ENCODE measurements at regions not wholly inside any gene's neighbourhood (a gene's known extent, or its start where the extent isn't known, plus 50 kb on each side); places are given as distances from the start of the nearest gene placed in this dataset.

- no peak for TF ChIP-seq CTCF (conservative IDR thresholded peaks at IDR 0.05 in 1 of 2, IDR thresholded peaks at IDR 0.05 in 1 of 2; ENCODE audit: low read depth in 1 of 2, low read length in 2 of 2)
- no peak for TF ChIP-seq EZH2 (IDR thresholded peaks at IDR 0.05; ENCODE audit: low read length, missing control alignments)
- Histone ChIP-seq H3K27me3 (ENCODE audit: control insufficient read depth, insufficient read depth, low read length) (no peaks in the 10 kb centered on the region), H3K9ac (ENCODE audit: insufficient read depth, low read length) (no peak overlapping the region), H2AFZ (ENCODE audit: low read length) (no peak overlapping the region), H3K36me3 (ENCODE audit: control insufficient read depth, insufficient read depth, low read length) (no peaks in the 10 kb centered on the region), H4K20me1 (ENCODE audit: control insufficient read depth, extremely low read depth, insufficient read depth, low read length) (no peaks in the 10 kb centered on the region), H3K27ac (ENCODE audit: insufficient read depth, low read length) (no peak overlapping the region), H3K4me3 (replicated peaks in 1 of 4; ENCODE audit: control extremely low read depth in 1 of 4, insufficient read depth in 1 of 4, low read depth in 3 of 4, low read length in 4 of 4) (no peak overlapping the region), H3K4me2 (ENCODE audit: extremely low read depth, insufficient read depth, low read length) (no peak overlapping the region), H3K4me1 (ENCODE audit: control insufficient read depth, extremely low read depth, insufficient read depth, low read length) (no peaks in the 10 kb centered on the region), H3K9me3 (ENCODE audit: control insufficient read depth, insufficient read depth, low read depth, low read length) (no peaks in the 10 kb centered on the region), H3K79me2 (ENCODE audit: control insufficient read depth, insufficient read depth, low read length) (no peaks in the 10 kb centered on the region)
- no peak for DNase-seq (ENCODE audit: low read depth in 2 of 2)
Observed at GRCh38 chr21:14300074-14300473, 82.9 kb downstream of the HSPA13 start.

GRCh38 chr21:14290576-14290975 lies 74.6 kb downstream of the RBM11 start:
- H3K4me2 ChIP-seq (ENCODE audit: extremely low read depth, insufficient read depth, low read length), result no peak overlapping the region
- H3K36me3 ChIP-seq (ENCODE audit: control insufficient read depth, insufficient read depth, low read length), result no peaks in the 10 kb centered on the region

GRCh38 chr21:14288922-14289321 lies 73.0 kb downstream of the RBM11 start:
- Histone ChIP-seq H3K27me3 (ENCODE audit: control insufficient read depth, insufficient read depth, low read length) (no peaks in the 10 kb centered on the region), H2AFZ (ENCODE audit: low read length) (no peak overlapping the region), H3K4me1 (ENCODE audit: control insufficient read depth, extremely low read depth, insufficient read depth, low read length) (no peaks in the 10 kb centered on the region), H3K9ac (ENCODE audit: insufficient read depth, low read length) (no peak overlapping the region), H3K4me2 (ENCODE audit: extremely low read depth, insufficient read depth, low read length) (no peak overlapping the region), H3K9me3 (ENCODE audit: control insufficient read depth, insufficient read depth, low read depth, low read length) (no peaks in the 10 kb centered on the region), H3K79me2 (ENCODE audit: control insufficient read depth, insufficient read depth, low read length) (no peaks in the 10 kb centered on the region), H3K27ac (ENCODE audit: insufficient read depth, low read length) (no peak overlapping the region), H3K4me3 (replicated peaks in 1 of 4; ENCODE audit: control extremely low read depth in 1 of 4, insufficient read depth in 1 of 4, low read depth in 3 of 4, low read length in 4 of 4) (no peak overlapping the region), H4K20me1 (ENCODE audit: control insufficient read depth, extremely low read depth, insufficient read depth, low read length) (no peaks in the 10 kb centered on the region), H3K36me3 (ENCODE audit: control insufficient read depth, insufficient read depth, low read length) (no peaks in the 10 kb centered on the region)
- TF ChIP-seq CTCF (conservative IDR thresholded peaks at IDR 0.05 in 1 of 2, IDR thresholded peaks at IDR 0.05 in 1 of 2; ENCODE audit: low read depth in 1 of 2, low read length in 2 of 2), result no peak
- no peak for DNase-seq (ENCODE audit: low read depth in 2 of 2)

More at GRCh38 chr21:14290576-14290975, 74.6 kb downstream of the RBM11 start:
- H3K9me3 ChIP-seq (ENCODE audit: control insufficient read depth, insufficient read depth, low read depth, low read length), result no peaks in the 10 kb centered on the region
- H2AFZ ChIP-seq (ENCODE audit: low read length), result no peak overlapping the region
- DNase-seq (ENCODE audit: low read depth in 2 of 2), result no peak
- no peaks in the 10 kb centered on the region for H4K20me1 ChIP-seq (ENCODE audit: control insufficient read depth, extremely low read depth, insufficient read depth, low read length)
- no peak overlapping the region for H3K9ac ChIP-seq (ENCODE audit: insufficient read depth, low read length)
- H3K27ac ChIP-seq (ENCODE audit: insufficient read depth, low read length), result no peak overlapping the region
- no peak for TF ChIP-seq CTCF (conservative IDR thresholded peaks at IDR 0.05 in 1 of 2, IDR thresholded peaks at IDR 0.05 in 1 of 2; ENCODE audit: low read depth in 1 of 2, low read length in 2 of 2)
- no peak for TF ChIP-seq EZH2 (IDR thresholded peaks at IDR 0.05; ENCODE audit: low read length, missing control alignments)
- H3K4me3 ChIP-seq (replicated peaks in 1 of 4; ENCODE audit: control extremely low read depth in 1 of 4, insufficient read depth in 1 of 4, low read depth in 3 of 4, low read length in 4 of 4), result no peak overlapping the region
- H3K27me3 ChIP-seq (ENCODE audit: control insufficient read depth, insufficient read depth, low read length), result no peaks in the 10 kb centered on the region
- H3K79me2 ChIP-seq (ENCODE audit: control insufficient read depth, insufficient read depth, low read length), result no peaks in the 10 kb centered on the region
- H3K4me1 ChIP-seq (ENCODE audit: control insufficient read depth, extremely low read depth, insufficient read depth, low read length), result no peaks in the 10 kb centered on the region
